ENCODE measurements at regions not wholly inside any gene's neighbourhood (a gene's known extent, or its start where the extent isn't known, plus 50 kb on each side); places are given as distances from the start of the nearest gene placed in this dataset.
"Not testable (repeated sequence)": the region's sequence is repeated elsewhere in the genome, so short reads cannot be mapped to it uniquely, and the experiment has no call there.

- no peak overlapping the region for H3K4me3 Mint-ChIP-seq
- H3K9me3 Mint-ChIP-seq: peaks cover 17% of the 10 kb centered on the region
- no peaks in the 10 kb centered on the region for H3K36me3 Mint-ChIP-seq (ENCODE audit: insufficient read depth)
- H3K27me3 Mint-ChIP-seq (ENCODE audit: low read depth): no peaks in the 10 kb centered on the region
- ATAC-seq: no peak
- H3K4me1 Mint-ChIP-seq (ENCODE audit: low read depth): no peaks in the 10 kb centered on the region
- no peak for DNase-seq
These were observed 207.3 kb downstream of the LRIG3 start for GRCh38 chr12:58712976-58713375.

- ATAC-seq (no peak), DNase-seq (no peak)
- Mint-ChIP-seq H3K36me3 (ENCODE audit: insufficient read depth) (no peaks in the 10 kb centered on the region), H3K9me3 (peaks cover 7% of the 10 kb centered on the region), H3K27me3 (ENCODE audit: low read depth) (no peaks in the 10 kb centered on the region), H3K4me1 (ENCODE audit: low read depth) (no peaks in the 10 kb centered on the region), H3K4me3 (no peak overlapping the region)
These were observed 201.1 kb downstream of the LRIG3 start for GRCh38 chr12:58719161-58719560.

GRCh38 chr12:58720421-58720820 lies 199.9 kb downstream of the LRIG3 start:
- Mint-ChIP-seq H3K36me3 (ENCODE audit: insufficient read depth) (no peaks in the 10 kb centered on the region), H3K4me3 (no peak overlapping the region), H3K9me3 (peaks cover 4% of the 10 kb centered on the region), H3K4me1 (ENCODE audit: low read depth) (no peaks in the 10 kb centered on the region), H3K27me3 (ENCODE audit: low read depth) (no peaks in the 10 kb centered on the region)
- DNase-seq (no peak), ATAC-seq (no peak)

- H3K27me3 Mint-ChIP-seq (ENCODE audit: low read depth): no peaks in the 10 kb centered on the region
- no peaks in the 10 kb centered on the region for H3K4me1 Mint-ChIP-seq (ENCODE audit: low read depth)
- H3K4me3 Mint-ChIP-seq: no peak overlapping the region
- ATAC-seq: no peak
- peaks cover 4% of the 10 kb centered on the region for H3K9me3 Mint-ChIP-seq
- no peak for DNase-seq
- H3K36me3 Mint-ChIP-seq (ENCODE audit: insufficient read depth): no peaks in the 10 kb centered on the region
These were observed 194.8 kb downstream of the LRIG3 start for GRCh38 chr12:58725400-58726105.

GRCh38 chr12:58727521-58727920 lies 192.8 kb downstream of the LRIG3 start:
- Mint-ChIP-seq H3K4me3 (no peak overlapping the region), H3K4me1 (ENCODE audit: low read depth) (no peaks in the 10 kb centered on the region), H3K36me3 (ENCODE audit: insufficient read depth) (no peaks in the 10 kb centered on the region), H3K27me3 (ENCODE audit: low read depth) (no peaks in the 10 kb centered on the region), H3K9me3 (peaks cover 6% of the 10 kb centered on the region)
- DNase-seq (no peak), ATAC-seq (no peak)

- DNase-seq: no peak
- peaks cover 6% of the 10 kb centered on the region for H3K9me3 Mint-ChIP-seq
- H3K4me3 Mint-ChIP-seq: no peak overlapping the region
- no peaks in the 10 kb centered on the region for H3K36me3 Mint-ChIP-seq (ENCODE audit: insufficient read depth)
- no peaks in the 10 kb centered on the region for H3K4me1 Mint-ChIP-seq (ENCODE audit: low read depth)
- H3K27me3 Mint-ChIP-seq (ENCODE audit: low read depth): no peaks in the 10 kb centered on the region
- ATAC-seq: no peak
These were observed 191.9 kb downstream of the LRIG3 start for GRCh38 chr12:58728397-58728796.

- H3K4me1 Mint-ChIP-seq (ENCODE audit: low read depth): no peaks in the 10 kb centered on the region
- H3K36me3 Mint-ChIP-seq (ENCODE audit: insufficient read depth): no peaks in the 10 kb centered on the region
- H3K4me3 Mint-ChIP-seq: no peak overlapping the region
- H3K27me3 Mint-ChIP-seq (ENCODE audit: low read depth): no peaks in the 10 kb centered on the region
- H3K9me3 Mint-ChIP-seq: peaks cover 6% of the 10 kb centered on the region
- DNase-seq: no peak
- no peak for ATAC-seq
These were observed 189.2 kb downstream of the LRIG3 start for GRCh38 chr12:58731096-58731495.

GRCh38 chr12:58732894-58733293 lies 187.4 kb downstream of the LRIG3 start:
- Mint-ChIP-seq H3K27me3 (ENCODE audit: low read depth) (no peaks in the 10 kb centered on the region), H3K36me3 (ENCODE audit: insufficient read depth) (no peaks in the 10 kb centered on the region), H3K4me3 (no peak overlapping the region), H3K9me3 (peaks cover 6% of the 10 kb centered on the region), H3K4me1 (ENCODE audit: low read depth) (no peaks in the 10 kb centered on the region)
- ATAC-seq (no peak), DNase-seq (no peak)

- H3K4me3 Mint-ChIP-seq: no peak overlapping the region
- H3K4me1 Mint-ChIP-seq (ENCODE audit: low read depth): no peaks in the 10 kb centered on the region
- ATAC-seq (no peak), DNase-seq (no peak)
- H3K36me3 Mint-ChIP-seq (ENCODE audit: insufficient read depth): no peaks in the 10 kb centered on the region
- H3K27me3 Mint-ChIP-seq (ENCODE audit: low read depth): no peaks in the 10 kb centered on the region
- peaks cover 10% of the 10 kb centered on the region for H3K9me3 Mint-ChIP-seq
These were observed 179.1 kb downstream of the LRIG3 start for GRCh38 chr12:58741226-58741625.

- Mint-ChIP-seq H3K27me3 (ENCODE audit: low read depth) (no peaks in the 10 kb centered on the region), H3K9me3 (peaks cover 16% of the 10 kb centered on the region), H3K4me1 (ENCODE audit: low read depth) (no peaks in the 10 kb centered on the region), H3K4me3 (no peak overlapping the region), H3K36me3 (ENCODE audit: insufficient read depth) (no peaks in the 10 kb centered on the region)
- ATAC-seq: no peak
- no peak for DNase-seq
These were observed 174.8 kb downstream of the LRIG3 start for GRCh38 chr12:58745348-58746125.

GRCh38 chr12:58747533-58747932 lies 172.8 kb downstream of the LRIG3 start:
- ATAC-seq (no peak), DNase-seq (no peak)
- Mint-ChIP-seq H3K9me3 (peaks cover 10% of the 10 kb centered on the region), H3K4me1 (ENCODE audit: low read depth) (no peaks in the 10 kb centered on the region), H3K27me3 (ENCODE audit: low read depth) (no peaks in the 10 kb centered on the region), H3K4me3 (no peak overlapping the region), H3K36me3 (ENCODE audit: insufficient read depth) (no peaks in the 10 kb centered on the region)

- ATAC-seq: no peak
- H3K4me1 Mint-ChIP-seq (ENCODE audit: low read depth): no peaks in the 10 kb centered on the region
- DNase-seq: no peak
- H3K9me3 Mint-ChIP-seq: peaks cover 11% of the 10 kb centered on the region
- no peaks in the 10 kb centered on the region for H3K27me3 Mint-ChIP-seq (ENCODE audit: low read depth)
- H3K4me3 Mint-ChIP-seq: no peak overlapping the region
- no peaks in the 10 kb centered on the region for H3K36me3 Mint-ChIP-seq (ENCODE audit: insufficient read depth)
These were observed 169.8 kb downstream of the LRIG3 start for GRCh38 chr12:58750484-58750883.

- H3K4me1 Mint-ChIP-seq (ENCODE audit: low read depth): no peaks in the 10 kb centered on the region
- no peaks in the 10 kb centered on the region for H3K27me3 Mint-ChIP-seq (ENCODE audit: low read depth)
- no peak for DNase-seq
- H3K36me3 Mint-ChIP-seq (ENCODE audit: insufficient read depth): no peaks in the 10 kb centered on the region
- ATAC-seq: no peak
- H3K9me3 Mint-ChIP-seq: peaks cover 8% of the 10 kb centered on the region
- no peak overlapping the region for H3K4me3 Mint-ChIP-seq
These were observed 162.9 kb downstream of the LRIG3 start for GRCh38 chr12:58757422-58757821.

- not testable (repeated sequence) for H3K4me3 Mint-ChIP-seq; ATAC-seq; H3K27me3 Mint-ChIP-seq (ENCODE audit: low read depth); H3K36me3 Mint-ChIP-seq (ENCODE audit: insufficient read depth); H3K4me1 Mint-ChIP-seq (ENCODE audit: low read depth); DNase-seq; H3K9me3 Mint-ChIP-seq
These were observed 160.6 kb downstream of the LRIG3 start for GRCh38 chr12:58759745-58760144.

GRCh38 chr12:58761308-58761707 lies 159.0 kb downstream of the LRIG3 start:
- ATAC-seq (no peak), DNase-seq (no peak)
- Mint-ChIP-seq H3K4me1 (ENCODE audit: low read depth) (no peaks in the 10 kb centered on the region), H3K36me3 (ENCODE audit: insufficient read depth) (no peaks in the 10 kb centered on the region), H3K4me3 (no peak overlapping the region), H3K9me3 (peaks cover 6% of the 10 kb centered on the region), H3K27me3 (ENCODE audit: low read depth) (no peaks in the 10 kb centered on the region)

Measured in activated T-cell treated with anti-CD3 and anti-CD28 coated beads, Interleukin-2, amount 50 U/mL, for 4 hours (primary cell).